ENCODE measurements at regions not wholly inside any gene's neighbourhood (a gene's known extent, or its start where the extent isn't known, plus 50 kb on each side); places are given as distances from the start of the nearest gene placed in this dataset.

- H3K4me2 ChIP-seq (ENCODE audit: low read length): no peak overlapping the region
- no peak overlapping the region for H3K27ac ChIP-seq (ENCODE audit: low read length)
- H2AFZ ChIP-seq (ENCODE audit: low read depth, low read length): no peak overlapping the region
- H3K9me2 ChIP-seq (ENCODE audit: insufficient read depth, low read length): no peaks in the 10 kb centered on the region
- H3K9ac ChIP-seq (ENCODE audit: low read length): no peak overlapping the region
- TF ChIP-seq REST (IDR thresholded peaks at IDR 0.05; ENCODE audit: borderline replicate concordance) (no peak), RAD21 (conservative IDR thresholded peaks at IDR 0.05) (no peak), MXI1 (conservative IDR thresholded peaks at IDR 0.05; ENCODE audit: poor library complexity, severe bottlenecking) (no peak), CTCF (IDR thresholded peaks at IDR 0.05; ENCODE audit: poor library complexity, severe bottlenecking) (peak; percentile 12), EZH2 (IDR thresholded peaks at IDR 0.05; ENCODE audit: borderline replicate concordance, insufficient read depth, low read length, poor library complexity, severe bottlenecking) (no peak)
- no peaks in the 10 kb centered on the region for H3K79me2 ChIP-seq (replicated peaks; ENCODE audit: insufficient read depth, low read length)
- H3F3A ChIP-seq (ENCODE audit: insufficient read depth, low read length, poor library complexity, severe bottlenecking): no peaks in the 10 kb centered on the region
- no peaks in the 10 kb centered on the region for H3K27me3 ChIP-seq (ENCODE audit: insufficient read depth, low read depth, low read length)
- H3K9me3 ChIP-seq (ENCODE audit: low read length): no peaks in the 10 kb centered on the region
- H3K4me3 ChIP-seq (ENCODE audit: low read length): no peak overlapping the region
- no peaks in the 10 kb centered on the region for H4K20me1 ChIP-seq (ENCODE audit: insufficient read depth)
- H3K36me3 ChIP-seq (ENCODE audit: insufficient read depth, low read length): no peaks in the 10 kb centered on the region
Measured at GRCh38 chr15:62549345-62549970, 384.4 kb upstream of the C2CD4B start.

GRCh38 chr15:62550106-62550505, 385.0 kb upstream of the C2CD4B start:
- Histone ChIP-seq H3K79me2 (replicated peaks; ENCODE audit: insufficient read depth, low read length) (no peaks in the 10 kb centered on the region), H3F3A (ENCODE audit: insufficient read depth, low read length, poor library complexity, severe bottlenecking) (no peaks in the 10 kb centered on the region), H3K27ac (ENCODE audit: low read length) (no peak overlapping the region), H3K36me3 (ENCODE audit: insufficient read depth, low read length) (no peaks in the 10 kb centered on the region), H3K4me2 (ENCODE audit: low read length) (no peak overlapping the region), H3K27me3 (ENCODE audit: insufficient read depth, low read depth, low read length) (no peaks in the 10 kb centered on the region), H3K9ac (ENCODE audit: low read length) (no peak overlapping the region), H3K4me3 (ENCODE audit: low read length) (no peak overlapping the region), H3K9me2 (ENCODE audit: insufficient read depth, low read length) (no peaks in the 10 kb centered on the region), H3K9me3 (ENCODE audit: low read length) (no peaks in the 10 kb centered on the region), H2AFZ (ENCODE audit: low read depth, low read length) (no peak overlapping the region), H4K20me1 (ENCODE audit: insufficient read depth) (no peaks in the 10 kb centered on the region)
- TF ChIP-seq CTCF (IDR thresholded peaks at IDR 0.05; ENCODE audit: poor library complexity, severe bottlenecking) (no peak), SMC3 (conservative IDR thresholded peaks at IDR 0.05; ENCODE audit: poor library complexity) (no peak), EZH2 (IDR thresholded peaks at IDR 0.05; ENCODE audit: borderline replicate concordance, insufficient read depth, low read length, poor library complexity, severe bottlenecking) (no peak)
